Mesodermal cell (in vitro differentiated cells): ENCODE measurements at regions not wholly inside any gene's neighbourhood (a gene's known extent, or its start where the extent isn't known, plus 50 kb on each side); places are given as distances from the start of the nearest gene placed in this dataset.

Experiments
- H3K27ac ChIP-seq: 2 replicates; pipeline ENCODE4 v1.7.0; 2013; ENCODE audit warnings: mild to moderate bottlenecking, low read depth, low read length, moderate library complexity; ENCODE audit not compliant: severe bottlenecking
- H3K36me3 ChIP-seq: 2 replicates; pipeline ENCODE4 v1.7.1; 2013; ENCODE audit warnings: mild to moderate bottlenecking, low read length, moderate library complexity; ENCODE audit not compliant: control insufficient read depth, insufficient read depth
- H3K4me1 ChIP-seq: one replicate; pipeline ENCODE4 v1.7.1; 2013; ENCODE audit warnings: mild to moderate bottlenecking, low read length; ENCODE audit not compliant: insufficient read depth, control insufficient read depth, poor library complexity, severe bottlenecking
- H3K4me3 ChIP-seq: 2 replicates; pipeline ENCODE4 v1.7.0; 2013; ENCODE audit warnings: low read length, control low read depth, mild to moderate bottlenecking; ENCODE audit not compliant: insufficient read depth, poor library complexity, severe bottlenecking; ENCODE audit errors: extremely low read depth
- H3K9me3 ChIP-seq: 2 replicates; pipeline ENCODE4 v1.7.1; 2013; ENCODE audit warnings: mild to moderate bottlenecking, low read length, moderate library complexity; ENCODE audit not compliant: control insufficient read depth
- WGBS, 2 experiments: methylation state at CpG; one replicate each; pipeline ENCODE4 v1.1.5; 2013; ENCODE audit warnings: missing lambda C conversion rate in 2 of 2; ENCODE audit not compliant: insufficient coverage in 2 of 2; 5-methylcytosine and 5-hydroxymethylcytosine counted together

DNA sequence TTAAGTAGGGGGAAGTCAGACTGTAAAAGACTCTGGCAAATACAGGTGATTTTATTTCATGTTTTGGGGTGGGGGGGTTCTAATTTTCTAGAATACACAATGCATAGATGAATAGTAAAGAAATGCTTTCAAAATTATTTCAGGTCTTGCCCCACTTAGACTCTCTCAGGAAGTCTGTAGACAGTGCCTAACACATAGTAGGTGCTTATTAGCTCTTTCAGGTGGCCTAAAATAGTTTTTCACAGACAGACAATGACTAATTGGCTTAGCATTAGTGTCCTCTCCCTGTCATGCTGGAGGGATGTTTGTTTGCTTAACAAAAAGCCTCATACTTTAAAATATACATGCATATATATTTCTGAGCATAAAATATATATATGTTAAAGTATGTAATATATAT, 366.0 kb downstream of the SOX9 start:
- Histone ChIP-seq H3K4me3 (no peak overlapping the region), H3K36me3 (no peaks in the 10 kb centered on the region), H3K4me1 (peaks cover 8% of the 10 kb centered on the region), H3K27ac (no peak overlapping the region), H3K9me3 (no peaks in the 10 kb centered on the region)

DNA sequence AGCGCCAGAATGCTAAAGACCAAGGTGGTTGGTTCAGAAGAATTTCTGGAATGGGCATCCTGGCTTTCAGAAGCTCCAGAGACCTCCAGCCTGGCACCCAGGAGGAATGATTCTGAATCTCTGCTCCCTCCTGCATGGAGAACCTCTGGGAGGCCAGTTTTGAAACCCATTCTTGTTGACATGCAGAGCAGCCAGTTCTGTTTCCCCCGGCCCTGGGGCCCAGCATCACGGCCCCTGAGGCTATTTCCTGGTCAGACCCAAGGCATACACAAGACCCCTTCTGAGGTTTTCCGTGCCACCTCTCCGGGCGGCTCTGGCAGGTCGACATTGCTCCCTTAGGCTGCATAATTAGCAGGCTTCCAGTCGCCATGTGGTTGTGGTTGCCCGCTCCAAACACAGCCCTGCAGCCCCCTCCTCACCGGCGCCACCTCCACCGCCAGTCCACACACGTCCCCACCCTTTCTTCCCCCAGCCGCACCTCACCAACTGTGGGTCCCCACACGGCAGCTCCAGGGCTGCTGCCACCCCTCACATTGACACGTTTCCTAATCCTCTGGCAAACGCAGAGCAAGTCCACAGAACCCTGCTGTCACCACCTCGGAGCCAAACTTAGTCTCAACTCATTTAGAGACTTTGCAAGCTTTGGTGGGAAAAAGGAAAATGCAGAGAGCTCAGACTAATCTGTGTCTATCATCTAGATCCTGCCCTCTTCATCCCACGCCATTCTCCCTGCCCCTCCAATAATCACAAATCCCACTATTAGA, 367.1 kb downstream of the SOX9 start:
- Histone ChIP-seq H3K4me1 (peaks cover 8% of the 10 kb centered on the region), H3K27ac (no peak overlapping the region), H3K36me3 (no peaks in the 10 kb centered on the region), H3K4me3 (no peak overlapping the region), H3K9me3 (no peaks in the 10 kb centered on the region)
- 85 to 89% methylated on average over 12 to 18 of the region's 19 CpGs for WGBS, 2 experiments

DNA sequence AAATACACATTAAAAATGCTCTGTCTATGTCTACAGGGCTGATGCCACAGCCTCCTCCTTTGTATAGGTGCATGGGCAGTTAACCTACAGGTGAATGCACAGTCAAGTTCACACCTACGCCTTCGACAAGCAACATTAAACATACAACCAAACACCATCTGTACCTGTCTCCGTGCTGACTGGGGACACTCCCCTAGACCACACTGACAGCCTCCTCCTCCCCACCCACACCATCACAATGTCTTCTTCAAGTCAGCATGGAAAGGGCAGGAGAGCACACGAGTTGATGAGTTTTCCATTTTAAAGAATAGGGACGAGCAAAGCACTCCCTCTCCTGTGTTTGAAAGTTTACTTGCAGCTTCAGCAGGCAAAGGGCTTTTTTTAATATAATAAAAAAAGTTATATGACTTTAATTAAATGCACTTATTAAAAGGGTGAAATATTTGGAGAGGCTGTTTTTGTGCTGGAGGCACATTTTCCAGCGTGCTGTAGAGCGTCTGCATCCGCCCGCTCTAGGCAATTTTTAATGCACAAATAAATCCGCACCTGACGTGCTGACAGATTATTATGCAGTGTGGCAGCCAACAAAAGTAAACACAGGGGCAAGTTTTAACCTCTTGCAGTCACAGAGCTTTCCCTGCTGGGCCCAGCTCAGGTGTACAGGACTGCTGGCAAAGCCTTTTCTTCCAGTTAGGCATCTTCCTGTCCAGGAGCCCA, 367.9 kb downstream of the SOX9 start:
- H3K36me3 ChIP-seq: no peaks in the 10 kb centered on the region
- H3K4me3 ChIP-seq: no peak overlapping the region
- H3K27ac ChIP-seq: no peak overlapping the region
- H3K4me1 ChIP-seq: peaks cover 8% of the 10 kb centered on the region
- no peaks in the 10 kb centered on the region for H3K9me3 ChIP-seq
- WGBS, 2 experiments: 88 to 89% methylated on average over 9 of the region's 11 CpGs

DNA sequence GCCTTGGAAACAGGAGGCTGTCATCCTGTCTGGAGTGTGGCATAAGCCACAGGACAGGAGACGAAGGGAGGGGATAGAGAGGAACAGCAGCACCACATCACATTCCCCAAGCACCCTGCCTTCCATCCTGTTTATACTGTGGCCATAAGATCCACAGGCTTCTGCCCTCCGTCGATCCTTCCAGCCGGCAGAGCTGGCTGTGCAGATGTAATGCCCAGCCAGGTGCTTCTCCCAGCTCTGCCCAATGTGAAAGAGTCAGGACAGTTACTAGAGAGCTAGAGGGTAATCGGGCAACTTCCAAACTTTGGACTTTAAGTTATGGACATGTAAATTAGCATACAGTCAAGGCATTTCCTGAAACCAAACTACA, 368.4 kb downstream of the SOX9 start:
- H3K4me3 ChIP-seq: no peak overlapping the region
- WGBS, 2 experiments: 93 to 95% methylated on average over 4 of the region's 5 CpGs
- no peaks in the 10 kb centered on the region for H3K36me3 ChIP-seq
- H3K4me1 ChIP-seq: peaks cover 8% of the 10 kb centered on the region
- no peak overlapping the region for H3K27ac ChIP-seq
- H3K9me3 ChIP-seq: no peaks in the 10 kb centered on the region

DNA sequence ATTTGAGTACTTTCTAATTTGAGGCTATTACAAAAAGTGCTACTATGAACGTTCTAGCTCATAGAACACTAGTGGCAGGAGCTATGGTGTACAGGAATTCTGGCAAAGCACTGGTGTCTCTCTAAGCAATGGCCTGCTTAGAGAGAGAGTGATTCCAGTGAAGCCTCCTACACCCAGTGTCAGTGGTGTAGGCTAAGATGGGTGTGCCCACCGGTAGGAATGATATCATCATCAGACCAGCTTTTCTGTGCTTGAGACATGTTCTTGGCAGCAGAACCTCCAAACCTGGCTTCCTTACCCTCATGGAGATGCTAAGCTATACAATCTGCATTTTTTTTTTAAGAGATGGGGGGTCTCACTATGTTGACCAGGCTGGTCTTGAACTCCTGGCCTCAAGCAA, 370.3 kb downstream of the SOX9 start:
- H3K36me3 ChIP-seq: no peaks in the 10 kb centered on the region
- no peak overlapping the region for H3K27ac ChIP-seq
- peaks cover 8% of the 10 kb centered on the region for H3K4me1 ChIP-seq
- no peaks in the 10 kb centered on the region for H3K9me3 ChIP-seq
- H3K4me3 ChIP-seq: no peak overlapping the region
- WGBS, 2 experiments: 73 to 100% methylated on average over 2 of the region's 2 CpGs

DNA sequence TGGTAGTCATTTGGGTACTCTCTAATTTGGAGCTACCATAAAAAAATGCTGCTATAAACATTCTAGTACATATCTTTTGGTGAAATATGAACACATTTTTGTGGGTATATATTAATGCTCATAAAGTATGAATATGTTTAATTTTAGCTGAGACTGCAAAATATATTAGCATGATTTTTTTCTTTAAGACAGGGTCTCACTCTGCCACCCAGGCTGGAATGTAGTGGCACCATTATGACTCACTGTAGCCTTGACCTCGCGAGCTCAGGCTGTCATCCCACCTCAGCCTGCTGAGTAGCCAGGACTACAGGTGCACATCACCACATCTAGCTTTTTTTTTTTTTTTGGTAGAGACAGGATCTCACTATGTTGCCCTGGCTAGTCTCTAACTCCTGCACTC, 371.7 kb downstream of the SOX9 start:
- H3K9me3 ChIP-seq: no peaks in the 10 kb centered on the region
- no peaks in the 10 kb centered on the region for H3K36me3 ChIP-seq
- H3K4me3 ChIP-seq: no peak overlapping the region
- WGBS, 2 experiments: 93 to 100% methylated on average over 2 of the region's 2 CpGs
- peaks cover 8% of the 10 kb centered on the region for H3K4me1 ChIP-seq
- H3K27ac ChIP-seq: no peak overlapping the region

DNA sequence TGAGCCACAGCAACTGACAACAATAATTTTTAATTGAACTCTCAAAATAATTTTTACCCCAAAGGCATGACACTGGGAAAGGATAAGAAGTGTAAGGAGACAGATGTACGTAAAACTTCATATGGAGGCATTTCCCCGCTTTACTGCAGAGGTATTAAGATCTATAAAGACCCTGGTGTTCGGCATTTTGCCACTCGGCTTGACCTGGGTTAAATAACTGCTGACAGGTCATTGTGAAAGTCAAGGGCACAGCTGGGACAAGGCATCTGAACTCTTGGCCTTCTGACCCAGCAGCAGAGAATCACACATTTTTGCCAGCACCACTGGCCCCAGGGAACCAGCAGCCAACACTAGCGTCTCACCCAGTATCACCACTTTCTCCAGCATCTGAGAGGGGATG, 372.1 kb downstream of the SOX9 start:
- H3K4me1 ChIP-seq: peaks cover 8% of the 10 kb centered on the region
- H3K27ac ChIP-seq: no peak overlapping the region
- H3K9me3 ChIP-seq: no peaks in the 10 kb centered on the region
- 83 to 96% methylated on average over 4 of the region's 5 CpGs for WGBS, 2 experiments
- no peak overlapping the region for H3K4me3 ChIP-seq
- no peaks in the 10 kb centered on the region for H3K36me3 ChIP-seq

DNA sequence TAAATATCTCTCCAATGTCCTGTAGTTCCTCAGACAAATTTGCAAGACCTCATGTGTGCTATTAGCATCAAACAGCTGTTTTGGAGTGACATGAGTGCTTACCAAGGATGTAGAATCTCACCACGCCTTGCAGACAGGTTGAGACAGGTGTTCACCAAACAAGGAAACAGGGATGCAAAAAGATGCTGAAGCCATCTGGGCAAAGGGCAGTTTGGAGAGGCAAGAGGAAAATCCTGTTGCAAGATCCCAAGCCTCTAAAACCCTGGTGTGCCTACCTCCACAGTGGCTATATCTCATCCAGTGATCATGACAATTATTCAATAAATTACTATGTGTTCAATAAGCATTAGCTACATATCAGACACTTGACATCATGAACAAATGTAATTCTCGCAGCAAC, 373.7 kb downstream of the SOX9 start:
- H3K9me3 ChIP-seq: no peaks in the 10 kb centered on the region
- no peaks in the 10 kb centered on the region for H3K4me1 ChIP-seq
- H3K36me3 ChIP-seq: no peaks in the 10 kb centered on the region
- WGBS, 2 experiments: 90 to 100% methylated on average over 1 to 2 of the region's 2 CpGs
- no peak overlapping the region for H3K27ac ChIP-seq
- H3K4me3 ChIP-seq: no peak overlapping the region

DNA sequence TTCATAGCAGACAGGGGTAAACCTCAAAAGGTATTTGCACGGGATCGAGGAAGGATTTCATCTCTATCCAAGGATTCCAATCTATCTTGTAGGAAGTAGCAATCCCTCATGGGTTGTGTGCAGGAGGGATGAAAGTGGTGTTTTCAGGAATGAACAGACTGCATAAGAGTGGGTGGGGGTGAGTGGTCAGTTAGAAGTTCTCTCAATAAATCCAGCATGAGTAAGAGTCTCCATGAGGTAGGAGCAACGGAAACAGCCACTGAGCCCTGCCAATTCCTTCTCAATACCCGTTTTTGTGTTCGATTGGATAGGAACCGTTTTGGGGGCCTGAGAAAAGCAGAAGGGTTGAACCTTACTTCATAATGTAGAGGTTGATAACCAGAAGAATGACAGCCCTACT, 375.6 kb downstream of the SOX9 start:
- Histone ChIP-seq H3K36me3 (no peaks in the 10 kb centered on the region), H3K4me1 (peaks cover 3% of the 10 kb centered on the region), H3K27ac (no peak overlapping the region), H3K4me3 (no peak overlapping the region), H3K9me3 (no peaks in the 10 kb centered on the region)
- 88 to 100% methylated on average over 1 to 3 of the region's 6 CpGs for WGBS, 2 experiments

DNA sequence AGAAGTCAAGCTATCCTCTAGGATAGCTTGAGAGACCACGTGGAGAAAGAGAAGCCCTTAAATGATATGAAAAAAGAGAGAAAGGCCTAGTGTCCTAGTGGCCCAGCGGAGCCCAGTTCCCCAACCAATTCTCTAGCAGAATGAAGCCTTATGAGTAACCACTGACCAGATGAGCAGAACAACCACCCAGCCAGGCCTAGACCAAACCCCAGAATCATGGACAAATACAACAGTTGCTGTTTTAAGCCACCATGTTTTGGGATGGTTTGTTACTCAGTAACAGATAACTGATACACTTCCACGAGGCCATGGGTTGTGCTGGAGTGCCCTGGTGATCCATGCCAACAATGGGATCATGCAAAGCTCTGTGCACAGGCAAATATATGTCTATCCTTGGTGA, 377.1 kb downstream of the SOX9 start:
- Histone ChIP-seq H3K36me3 (no peaks in the 10 kb centered on the region), H3K4me1 (peaks cover 16% of the 10 kb centered on the region), H3K4me3 (no peak overlapping the region), H3K27ac (no peak overlapping the region), H3K9me3 (no peaks in the 10 kb centered on the region)
- 94 to 100% methylated on average over 2 of the region's 3 CpGs for WGBS, 2 experiments
